GM23338 (cell line): ENCODE measurements at regions not wholly inside any gene's neighbourhood (a gene's known extent, or its start where the extent isn't known, plus 50 kb on each side); places are given as distances from the start of the nearest gene placed in this dataset.

Experiments used
- CREB1 ChIP-seq: fragments of 250-450 bp; sonication (Bioruptor Pico); IDR thresholded peaks from 2 replicates; pipeline ENCODE4 v1.5.0; 2020; ENCODE audit warnings: low read depth, mild to moderate bottlenecking, moderate library complexity
- CTCF ChIP-seq, 2 experiments: fragments of 200-600 bp in 1 of 2; sonication (generic) in 1 of 2; conservative IDR thresholded peaks; 2 replicates each; pipeline versions ENCODE4 v1.5.1 to v1.6.1; 2016 to 2017; ENCODE audit warnings: antibody characterized with exemption in 2 of 2, low read depth in 2 of 2, mild to moderate bottlenecking in 2 of 2, moderate library complexity in 1 of 2
- ETS1 ChIP-seq: IDR thresholded peaks from 2 replicates; pipeline ENCODE4 v1.6.1; 2016; ENCODE audit warnings: antibody characterized with exemption
- EZH2 ChIP-seq: fragments of 200-600 bp; sonication (generic); IDR thresholded peaks from one replicate; pipeline ENCODE4 v1.8.0; 2017; ENCODE audit warnings: antibody characterized with exemption, mild to moderate bottlenecking, low read depth; ENCODE audit not compliant: unreplicated experiment
- EZH2phosphoT487 ChIP-seq: fragments of 200-600 bp; sonication (generic); IDR thresholded peaks from one replicate; pipeline ENCODE4 v1.8.1; 2018; ENCODE audit warnings: antibody characterized with exemption; ENCODE audit not compliant: unreplicated experiment
- JUNB ChIP-seq: IDR thresholded peaks from one replicate; pipeline ENCODE4 v1.6.1; 2016; ENCODE audit warnings: antibody characterized with exemption; ENCODE audit not compliant: unreplicated experiment
- NANOG ChIP-seq: IDR thresholded peaks from 2 replicates; pipeline ENCODE4 v1.6.1; 2016; ENCODE audit warnings: antibody characterized with exemption, borderline replicate concordance
- POLR2AphosphoS5 ChIP-seq: IDR thresholded peaks from 2 replicates; pipeline ENCODE4 v1.6.1; 2016; ENCODE audit warnings: antibody characterized with exemption, low read depth
- REST ChIP-seq: IDR thresholded peaks from one replicate; pipeline ENCODE4 v1.6.1; 2018; ENCODE audit warnings: antibody characterized with exemption; ENCODE audit not compliant: unreplicated experiment
- STAT1 ChIP-seq: IDR thresholded peaks from one replicate; pipeline ENCODE4 v1.6.1; 2016; ENCODE audit warnings: antibody characterized with exemption; ENCODE audit not compliant: unreplicated experiment
- ZNF114 ChIP-seq: fragments of 250-450 bp; sonication (Bioruptor Pico); IDR thresholded peaks from 2 replicates; pipeline ENCODE4 v1.5.0; 2020; ENCODE audit warnings: mild to moderate bottlenecking, moderate library complexity
- ZNF331 ChIP-seq: fragments of 250-450 bp; sonication (Bioruptor Pico); IDR thresholded peaks from 2 replicates; pipeline ENCODE4 v1.5.0; 2020; ENCODE audit warnings: low read depth, mild to moderate bottlenecking, moderate library complexity
- TF ChIP-seq, protein P1 (sequence below): fragments of 250-450 bp; sonication (Bioruptor Pico); IDR thresholded peaks from 2 replicates; pipeline ENCODE4 v1.5.0; 2020; ENCODE audit warnings: mild to moderate bottlenecking, moderate library complexity

GRCh38 chr1:42034426-42034825, 115.7 kb upstream of the HIVEP3 start:
- TF ChIP-seq CTCF (conservative IDR thresholded peaks at IDR 0.05; ENCODE audit: low read depth in 2 of 2) (no peak), JUNB (no peak), EZH2phosphoT487 (no peak), POLR2AphosphoS5 (no peak), REST (no peak), EZH2 (no peak), ZNF114 (no peak), ETS1 (no peak), CREB1 (CRISPR knock-in tag) (no peak), ZNF331 (CRISPR knock-in tag) (no peak), STAT1 (no peak), NANOG (no peak)
- TF ChIP-seq, protein P1, sequence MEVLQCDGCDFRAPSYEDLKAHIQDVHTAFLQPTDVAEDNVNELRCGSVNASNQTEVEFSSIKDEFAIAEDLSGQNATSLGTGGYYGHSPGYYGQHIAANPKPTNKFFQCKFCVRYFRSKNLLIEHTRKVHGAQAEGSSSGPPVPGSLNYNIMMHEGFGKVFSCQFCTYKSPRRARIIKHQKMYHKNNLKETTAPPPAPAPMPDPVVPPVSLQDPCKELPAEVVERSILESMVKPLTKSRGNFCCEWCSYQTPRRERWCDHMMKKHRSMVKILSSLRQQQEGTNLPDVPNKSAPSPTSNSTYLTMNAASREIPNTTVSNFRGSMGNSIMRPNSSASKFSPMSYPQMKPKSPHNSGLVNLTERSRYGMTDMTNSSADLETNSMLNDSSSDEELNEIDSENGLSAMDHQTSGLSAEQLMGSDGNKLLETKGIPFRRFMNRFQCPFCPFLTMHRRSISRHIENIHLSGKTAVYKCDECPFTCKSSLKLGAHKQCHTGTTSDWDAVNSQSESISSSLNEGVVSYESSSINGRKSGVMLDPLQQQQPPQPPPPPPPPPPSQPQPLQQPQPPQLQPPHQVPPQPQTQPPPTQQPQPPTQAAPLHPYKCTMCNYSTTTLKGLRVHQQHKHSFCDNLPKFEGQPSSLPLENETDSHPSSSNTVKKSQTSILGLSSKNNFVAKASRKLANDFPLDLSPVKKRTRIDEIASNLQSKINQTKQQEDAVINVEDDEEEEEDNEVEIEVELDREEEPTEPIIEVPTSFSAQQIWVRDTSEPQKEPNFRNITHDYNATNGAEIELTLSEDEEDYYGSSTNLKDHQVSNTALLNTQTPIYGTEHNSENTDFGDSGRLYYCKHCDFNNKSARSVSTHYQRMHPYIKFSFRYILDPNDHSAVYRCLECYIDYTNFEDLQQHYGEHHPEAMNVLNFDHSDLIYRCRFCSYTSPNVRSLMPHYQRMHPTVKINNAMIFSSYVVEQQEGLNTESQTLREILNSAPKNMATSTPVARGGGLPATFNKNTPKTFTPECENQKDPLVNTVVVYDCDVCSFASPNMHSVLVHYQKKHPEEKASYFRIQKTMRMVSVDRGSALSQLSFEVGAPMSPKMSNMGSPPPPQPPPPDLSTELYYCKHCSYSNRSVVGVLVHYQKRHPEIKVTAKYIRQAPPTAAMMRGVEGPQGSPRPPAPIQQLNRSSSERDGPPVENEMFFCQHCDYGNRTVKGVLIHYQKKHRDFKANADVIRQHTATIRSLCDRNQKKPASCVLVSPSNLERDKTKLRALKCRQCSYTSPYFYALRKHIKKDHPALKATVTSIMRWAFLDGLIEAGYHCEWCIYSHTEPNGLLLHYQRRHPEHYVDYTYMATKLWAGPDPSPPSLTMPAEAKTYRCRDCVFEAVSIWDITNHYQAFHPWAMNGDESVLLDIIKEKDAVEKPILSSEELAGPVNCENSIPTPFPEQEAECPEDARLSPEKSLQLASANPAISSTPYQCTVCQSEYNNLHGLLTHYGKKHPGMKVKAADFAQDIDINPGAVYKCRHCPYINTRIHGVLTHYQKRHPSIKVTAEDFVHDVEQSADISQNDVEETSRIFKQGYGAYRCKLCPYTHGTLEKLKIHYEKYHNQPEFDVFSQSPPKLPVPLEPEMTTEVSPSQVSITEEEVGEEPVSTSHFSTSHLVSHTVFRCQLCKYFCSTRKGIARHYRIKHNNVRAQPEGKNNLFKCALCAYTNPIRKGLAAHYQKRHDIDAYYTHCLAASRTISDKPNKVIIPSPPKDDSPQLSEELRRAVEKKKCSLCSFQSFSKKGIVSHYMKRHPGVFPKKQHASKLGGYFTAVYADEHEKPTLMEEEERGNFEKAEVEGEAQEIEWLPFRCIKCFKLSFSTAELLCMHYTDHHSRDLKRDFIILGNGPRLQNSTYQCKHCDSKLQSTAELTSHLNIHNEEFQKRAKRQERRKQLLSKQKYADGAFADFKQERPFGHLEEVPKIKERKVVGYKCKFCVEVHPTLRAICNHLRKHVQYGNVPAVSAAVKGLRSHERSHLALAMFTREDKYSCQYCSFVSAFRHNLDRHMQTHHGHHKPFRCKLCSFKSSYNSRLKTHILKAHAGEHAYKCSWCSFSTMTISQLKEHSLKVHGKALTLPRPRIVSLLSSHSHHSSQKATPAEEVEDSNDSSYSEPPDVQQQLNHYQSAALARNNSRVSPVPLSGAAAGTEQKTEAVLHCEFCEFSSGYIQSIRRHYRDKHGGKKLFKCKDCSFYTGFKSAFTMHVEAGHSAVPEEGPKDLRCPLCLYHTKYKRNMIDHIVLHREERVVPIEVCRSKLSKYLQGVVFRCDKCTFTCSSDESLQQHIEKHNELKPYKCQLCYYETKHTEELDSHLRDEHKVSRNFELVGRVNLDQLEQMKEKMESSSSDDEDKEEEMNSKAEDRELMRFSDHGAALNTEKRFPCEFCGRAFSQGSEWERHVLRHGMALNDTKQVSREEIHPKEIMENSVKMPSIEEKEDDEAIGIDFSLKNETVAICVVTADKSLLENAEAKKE, result no peak
